Hematopoietic multipotent progenitor cell treated with erythropoietin and hydrocortisone succinate and interleukin-3 and kit ligand, for 8 days (in vitro differentiated cells): ENCODE measurements at regions not wholly inside any gene's neighbourhood (a gene's known extent, or its start where the extent isn't known, plus 50 kb on each side); places are given as distances from the start of the nearest gene placed in this dataset.

Source experiments
- DNase-seq: peaks from one replicate; pipeline ENCODE4 v3.0.0-alpha.2; 2015

GRCh38 chr3:170643831-170644230, 58.0 kb upstream of the SLC7A14 start:
- no peak for DNase-seq

- no peak for DNase-seq
Observed at GRCh38 chr3:170642882-170643601, 57.2 kb upstream of the SLC7A14 start.

- DNase-seq: no peak
Observed at GRCh38 chr3:170641510-170642236, 55.8 kb upstream of the SLC7A14 start.

- DNase-seq: no peak
Observed at GRCh38 chr3:170640737-170641171, 54.9 kb upstream of the SLC7A14 start.

- peak; percentile 10 for DNase-seq
Observed at GRCh38 chr3:170638988-170639387, 53.1 kb upstream of the SLC7A14 start.

GRCh38 chr3:170637306-170637705, 51.4 kb upstream of the SLC7A14 start:
- DNase-seq: no peak

- DNase-seq: no peak
Observed at GRCh38 chr3:170636400-170636973, 50.6 kb upstream of the SLC7A14 start.
